Pons (tissue), 1 donor: ENCODE measurements at regions not wholly inside any gene's neighbourhood (a gene's known extent, or its start where the extent isn't known, plus 50 kb on each side); places are given as distances from the start of the nearest gene placed in this dataset.

Source experiments
- DNase-seq: peaks from one replicate; pipeline ENCODE4 v3.0.0-alpha.2; 2016; ENCODE audit warnings: low spot score

DNA sequence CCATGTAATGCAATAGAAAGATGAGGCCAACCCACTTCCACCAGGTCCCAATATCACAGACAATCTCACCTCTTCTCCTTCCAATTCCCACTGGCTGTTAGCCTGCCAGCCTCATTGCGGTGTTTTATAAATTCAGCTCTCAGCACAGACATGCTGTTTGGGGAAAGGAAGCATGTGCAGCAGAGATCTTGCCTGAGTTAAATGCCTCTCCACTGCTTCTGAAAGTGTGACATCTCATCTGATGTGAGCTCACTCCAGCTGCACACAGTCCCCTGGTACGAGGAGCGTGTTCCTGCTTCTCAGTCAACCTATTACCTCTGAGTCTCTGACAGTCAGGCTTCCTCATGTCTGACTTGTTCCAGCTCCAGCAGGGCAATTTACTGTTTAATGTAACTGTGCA lies 122.7 kb upstream of the GUCY1A2 start:
- no peak for DNase-seq

DNA sequence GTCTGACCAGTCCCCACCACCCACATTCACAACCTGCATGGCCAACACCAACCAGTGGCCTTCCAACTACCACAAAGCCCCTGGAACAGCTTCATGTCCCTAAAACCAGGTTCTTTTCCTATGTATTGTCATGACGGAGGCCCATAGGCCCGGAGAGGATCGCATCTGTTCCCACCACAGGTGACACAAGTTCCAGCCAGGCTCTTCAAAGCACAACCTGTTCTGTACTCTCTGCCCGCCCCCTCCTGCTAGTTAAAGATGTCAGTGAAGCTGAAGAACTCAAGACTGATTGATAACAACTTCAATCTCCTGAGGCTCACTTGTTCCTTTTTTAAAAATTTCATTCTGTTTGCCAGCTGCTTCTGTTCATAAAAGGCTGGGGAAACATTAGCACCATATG lies 121.1 kb upstream of the GUCY1A2 start:
- peak; percentile 24 for DNase-seq

DNA sequence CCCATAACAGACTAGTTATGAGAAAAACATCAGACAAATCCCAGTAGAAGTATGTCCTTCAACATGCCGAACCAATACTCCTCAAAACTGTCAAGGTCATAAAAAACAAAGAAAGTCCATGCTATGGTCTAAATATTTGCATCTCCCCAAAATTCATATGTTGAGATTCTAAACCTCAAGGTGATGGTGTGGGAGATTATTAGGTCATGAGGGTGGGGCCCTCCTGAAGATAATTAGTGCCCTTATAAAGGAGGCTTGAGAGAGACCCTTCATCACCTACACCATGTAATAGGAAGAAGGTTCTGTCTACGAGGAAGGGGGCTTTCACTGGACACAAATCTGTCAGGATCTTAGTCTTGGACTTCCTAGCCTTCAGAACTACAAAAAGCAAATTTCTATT lies 118.6 kb upstream of the GUCY1A2 start:
- DNase-seq: no peak

DNA sequence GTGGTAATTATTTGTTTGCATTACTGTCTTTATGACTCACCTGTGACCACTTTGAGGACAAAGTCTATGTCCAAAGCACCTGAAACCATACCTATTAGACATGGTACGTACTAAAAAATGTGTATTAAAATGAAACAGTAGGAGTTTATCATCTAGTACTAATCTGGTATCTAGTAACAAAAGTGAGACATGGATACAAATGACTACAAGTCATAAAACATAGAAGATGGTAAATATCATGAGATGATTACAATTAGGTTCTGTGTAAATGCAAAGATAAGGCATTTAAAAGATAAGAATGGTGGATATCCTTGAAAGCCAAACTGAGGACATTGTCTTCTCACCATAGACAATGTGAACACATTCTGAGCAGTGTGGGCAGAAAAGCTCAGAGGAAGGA lies 113.5 kb upstream of the GUCY1A2 start:
- DNase-seq: no peak

DNA sequence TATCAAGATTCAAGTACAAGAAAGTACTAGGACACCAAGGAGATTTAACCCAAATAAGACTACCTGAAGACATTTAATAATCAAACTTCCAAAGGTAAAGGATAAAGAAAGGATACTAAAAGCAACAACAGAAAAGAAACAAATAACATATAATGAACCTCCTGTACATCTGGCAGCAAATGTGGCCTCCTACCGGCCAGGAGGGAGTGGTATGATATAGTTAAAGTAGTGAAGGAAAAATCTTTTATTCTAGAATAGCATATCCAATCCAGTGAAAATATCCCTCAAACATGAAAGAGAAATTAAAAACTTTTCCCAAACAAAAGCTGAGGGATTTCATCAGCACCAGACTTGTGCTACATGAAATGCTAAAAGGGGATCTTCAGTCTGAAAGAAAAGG lies 104.7 kb upstream of the GUCY1A2 start:
- no peak for DNase-seq

DNA sequence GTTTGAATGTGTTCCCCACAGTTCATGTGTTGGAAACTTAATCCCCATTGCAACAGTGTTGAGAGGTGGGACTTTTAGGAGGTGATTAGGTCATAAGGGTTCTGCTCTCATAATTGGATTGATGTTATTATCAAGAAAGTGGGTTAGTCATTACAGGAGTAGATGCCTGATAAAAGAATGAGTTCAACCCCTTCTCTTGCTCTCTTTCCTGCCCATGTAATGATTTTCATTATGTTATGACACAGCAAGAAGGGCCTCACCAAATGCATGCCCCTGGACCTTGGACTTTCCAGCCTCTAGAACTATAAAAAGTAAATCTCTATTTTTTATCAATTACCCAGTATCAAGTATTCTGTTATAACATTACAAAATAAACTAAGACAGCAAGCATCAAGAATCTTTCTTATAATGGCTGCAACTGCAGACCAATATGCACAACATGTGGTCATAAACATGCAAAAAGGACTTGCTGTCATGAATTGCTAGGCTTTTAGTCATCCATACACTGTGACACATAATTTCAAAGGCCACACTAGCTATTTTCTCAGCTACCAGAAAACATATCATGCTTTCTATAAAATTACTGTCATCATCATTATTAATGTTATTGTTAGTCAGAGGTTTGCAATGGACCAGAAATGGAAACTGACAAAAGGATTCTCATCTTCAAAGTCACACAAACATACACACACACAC lies 99.9 kb upstream of the GUCY1A2 start:
- DNase-seq: no peak

DNA sequence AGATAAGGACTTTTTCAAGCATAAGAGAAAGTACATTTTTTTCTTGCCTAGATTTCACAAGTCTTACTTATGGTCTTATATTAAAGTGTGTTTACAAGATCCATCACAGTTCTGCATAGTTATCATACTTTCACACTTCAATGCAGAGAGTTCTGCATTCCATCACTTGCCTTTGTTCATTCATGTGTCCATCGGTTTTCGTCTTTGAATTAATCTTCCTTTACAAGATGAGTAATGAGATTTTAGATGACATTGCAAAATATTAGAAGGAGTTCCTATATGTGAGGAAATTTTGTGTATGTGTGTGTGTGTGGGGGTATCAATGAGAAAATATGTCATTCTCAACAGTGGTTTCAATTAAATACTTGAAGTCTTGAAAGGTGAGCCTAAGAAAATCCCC lies 98.1 kb upstream of the GUCY1A2 start:
- DNase-seq: no peak

DNA sequence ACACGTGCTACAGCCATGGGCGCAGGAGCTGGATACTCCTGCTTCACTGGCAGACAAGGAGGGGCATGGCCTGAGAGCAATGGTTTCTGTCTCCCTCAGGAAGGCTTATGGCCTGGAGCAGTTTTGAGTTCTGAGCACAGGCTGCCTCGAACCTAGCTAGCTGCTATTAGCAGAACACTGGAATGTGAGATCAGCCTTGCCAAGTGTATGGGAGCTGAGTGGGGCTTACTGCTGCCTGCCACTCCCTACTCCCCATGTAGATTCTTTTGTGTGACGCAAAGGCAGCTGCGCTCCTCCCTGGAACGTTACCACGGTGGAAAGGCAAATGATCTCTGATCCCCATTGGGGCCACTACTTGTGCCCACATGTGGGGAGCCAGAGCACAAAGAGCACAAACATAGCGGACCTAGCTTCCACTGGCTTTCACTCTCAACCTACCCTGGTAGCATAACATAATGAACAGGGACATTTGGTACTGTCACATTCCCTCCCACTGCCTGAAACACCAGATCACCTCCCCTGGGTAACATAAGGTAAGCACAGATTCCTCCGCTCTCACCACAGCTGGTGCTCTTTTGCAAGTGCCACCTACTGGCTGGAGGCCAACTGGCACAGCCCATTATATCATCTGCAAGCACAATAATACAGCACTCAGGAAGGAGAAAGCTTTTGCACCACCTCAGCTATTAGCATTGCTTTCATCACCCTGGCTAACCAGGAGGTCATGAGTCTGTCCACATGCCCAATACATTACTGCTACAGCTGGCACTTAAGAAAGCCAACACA lies 84.6 kb upstream of the GUCY1A2 start:
- DNase-seq: peak; percentile 3

DNA sequence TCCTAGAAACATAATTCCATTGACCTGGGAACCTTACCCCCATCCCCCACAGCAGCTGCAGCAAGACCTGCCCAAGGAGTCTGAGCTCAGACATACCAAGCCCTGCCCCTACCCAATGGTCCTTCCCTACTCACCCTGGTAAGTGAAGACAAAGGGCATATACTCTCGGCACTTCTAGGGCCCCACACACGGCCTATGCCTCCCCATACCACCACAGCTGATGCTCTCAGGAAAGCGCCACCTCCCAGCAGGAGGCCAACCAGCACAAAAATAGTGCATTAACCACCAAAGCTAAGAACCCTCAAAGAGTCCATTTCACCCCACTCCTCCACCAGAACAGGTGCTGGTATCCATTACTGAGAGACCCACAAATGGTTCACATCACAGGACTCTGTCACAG lies 74.4 kb upstream of the GUCY1A2 start:
- DNase-seq: no peak

DNA sequence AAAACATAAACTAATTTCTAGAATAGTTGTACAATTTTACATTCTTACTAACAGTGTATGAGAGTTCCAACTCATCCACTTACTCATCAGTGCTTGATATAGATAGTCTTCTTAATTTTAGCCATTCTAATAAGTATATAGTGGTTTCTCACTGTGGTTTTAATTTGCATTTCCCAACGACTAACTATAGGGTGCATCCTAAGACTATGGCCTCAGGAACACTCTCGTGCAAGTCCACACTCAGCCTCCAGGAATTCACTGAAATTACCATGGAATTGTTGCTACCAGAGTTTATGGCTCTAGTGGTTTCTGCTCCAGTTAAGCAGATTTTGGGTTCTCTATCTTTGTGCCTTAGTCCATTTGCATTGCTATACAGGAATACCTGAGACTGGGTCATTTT lies 60.1 kb upstream of the GUCY1A2 start:
- no peak for DNase-seq

DNA sequence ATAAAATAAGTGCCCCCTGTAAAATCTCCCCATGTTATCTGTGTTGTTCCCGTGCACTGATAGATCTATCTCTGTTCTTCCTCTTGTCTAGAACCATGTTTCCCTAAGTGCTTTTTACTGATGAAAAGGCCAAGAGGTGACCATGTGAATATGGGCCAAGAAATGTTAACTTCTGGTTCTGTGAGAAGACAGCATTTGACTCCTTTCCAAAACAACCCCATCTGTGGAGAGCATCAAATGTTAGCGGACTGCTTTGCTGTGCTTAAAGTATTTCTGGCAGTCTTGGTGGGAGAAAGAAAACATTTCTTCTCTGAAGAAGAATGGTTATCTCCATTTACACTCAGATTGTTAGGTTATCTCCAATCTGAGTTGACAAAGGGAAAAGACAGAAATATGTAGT lies 58.6 kb upstream of the GUCY1A2 start:
- no peak for DNase-seq

DNA sequence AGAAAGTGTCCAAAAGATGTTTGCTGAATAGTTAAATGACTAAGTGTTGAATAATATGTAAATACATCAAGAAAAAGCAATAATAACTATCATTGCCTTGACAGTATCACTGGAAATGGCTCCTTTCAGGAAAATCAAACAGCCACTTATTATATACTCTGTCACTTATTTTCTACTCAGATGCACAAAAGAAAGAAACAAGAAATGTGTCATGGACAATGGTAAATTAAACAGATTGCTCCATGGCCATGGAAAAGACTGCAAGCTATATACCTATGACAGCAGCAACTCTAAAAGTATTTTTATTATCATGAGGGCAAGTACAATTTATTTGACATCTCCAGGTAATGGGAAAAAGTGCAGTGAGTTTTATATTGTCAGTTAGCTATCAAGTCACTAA lies 52.9 kb upstream of the GUCY1A2 start:
- no peak for DNase-seq
